Activated T-helper 1 cell treated with anti-CD3 and anti-CD28 coated beads, Interleukin-12 subunit alpha, Interleukin-12 subunit beta, Interleukin-2, Interleukin-4 antibody, amounts not matched to agents 30 ng/mL and 10 ng/mL and 1 ng/mL, durations not matched to agents 14 hours and 24 hours and 36 hours (primary cell): ENCODE measurements at regions not wholly inside any gene's neighbourhood (a gene's known extent, or its start where the extent isn't known, plus 50 kb on each side); places are given as distances from the start of the nearest gene placed in this dataset.
"Not testable (repeated sequence)": the region's sequence is repeated elsewhere in the genome, so short reads cannot be mapped to it uniquely, and the experiment has no call there.

Source experiments
- DNase-seq: peaks from one replicate; pipeline ENCODE4 v3.0.0; 2021; ENCODE audit warnings: low spot score
- H3K27ac Mint-ChIP-seq: one replicate; pipeline ENCODE4 v1.8.0; 2021; ENCODE audit warnings: mild to moderate bottlenecking, mixed read lengths
- H3K27me3 Mint-ChIP-seq: one replicate; pipeline ENCODE4 v1.8.0; 2022; ENCODE audit warnings: mild to moderate bottlenecking, moderate library complexity, mixed read lengths; ENCODE audit not compliant: insufficient read depth
- H3K36me3 Mint-ChIP-seq: one replicate; pipeline ENCODE4 v1.8.0; 2021; ENCODE audit warnings: low read depth, mixed read lengths
- H3K4me1 Mint-ChIP-seq: one replicate; pipeline ENCODE4 v1.8.0; 2021; ENCODE audit warnings: low read depth, mixed read lengths
- H3K4me3 Mint-ChIP-seq: one replicate; pipeline ENCODE4 v1.8.0; 2021; ENCODE audit warnings: mild to moderate bottlenecking, moderate library complexity, mixed read lengths
- H3K9me3 Mint-ChIP-seq: one replicate; pipeline ENCODE4 v1.8.0; 2021; ENCODE audit warnings: mixed read lengths
- intact Hi-C: fragments of 100-400 bp; cut with micrococcal nuclease; formaldehyde crosslinking; loops from one replicate; pipeline ENCODE4 v1.15.1; 2024

- Mint-ChIP-seq H3K36me3 (no peaks in the 10 kb centered on the region), H3K9me3 (peaks cover 5% of the 10 kb centered on the region)
Observed at GRCh38 chr20:59110607-59111006, 53.0 kb upstream of the ZNF831 start.

GRCh38 chr20:59105581-59105980, 58.0 kb upstream of the ZNF831 start:
- H3K4me1 Mint-ChIP-seq: peaks cover 12% of the 10 kb centered on the region
- no peaks in the 10 kb centered on the region for H3K9me3 Mint-ChIP-seq
- H3K27me3 Mint-ChIP-seq: peaks cover 8% of the 10 kb centered on the region
- H3K27ac Mint-ChIP-seq: no peak overlapping the region
- H3K4me3 Mint-ChIP-seq: no peak overlapping the region
- H3K36me3 Mint-ChIP-seq: peaks cover 5% of the 10 kb centered on the region
- intact Hi-C loops: no loop called here
- DNase-seq: no peak

More at GRCh38 chr20:59110607-59111006, 53.0 kb upstream of the ZNF831 start:
- DNase-seq: no peak
- H3K27ac Mint-ChIP-seq: no peak overlapping the region
- intact Hi-C loops: no loop called here
- peaks cover 9% of the 10 kb centered on the region for H3K27me3 Mint-ChIP-seq
- no peak overlapping the region for H3K4me3 Mint-ChIP-seq
- no peaks in the 10 kb centered on the region for H3K4me1 Mint-ChIP-seq

- intact Hi-C loops: no loop called here
- no peaks in the 10 kb centered on the region for H3K9me3 Mint-ChIP-seq
- peaks cover 8% of the 10 kb centered on the region for H3K27me3 Mint-ChIP-seq
- H3K27ac Mint-ChIP-seq: no peak overlapping the region
- DNase-seq: no peak
- H3K4me3 Mint-ChIP-seq: no peak overlapping the region
- peaks cover 5% of the 10 kb centered on the region for H3K36me3 Mint-ChIP-seq
- peaks cover 12% of the 10 kb centered on the region for H3K4me1 Mint-ChIP-seq
Observed at GRCh38 chr20:59104831-59105230, 58.8 kb upstream of the ZNF831 start.

- no peak overlapping the region for H3K27ac Mint-ChIP-seq
- peaks cover 7% of the 10 kb centered on the region for H3K27me3 Mint-ChIP-seq
- H3K36me3 Mint-ChIP-seq: peaks cover 5% of the 10 kb centered on the region
- intact Hi-C loops: loop anchor here (2.0 kb wide), 1 partner anchor 19 kb away; no protein-coding TSS in a partner anchor
- no peak for DNase-seq
- peaks cover 12% of the 10 kb centered on the region for H3K4me1 Mint-ChIP-seq
- H3K9me3 Mint-ChIP-seq: no peaks in the 10 kb centered on the region
- no peak overlapping the region for H3K4me3 Mint-ChIP-seq
Observed at GRCh38 chr20:59103573-59103972, 60.0 kb upstream of the ZNF831 start.

GRCh38 chr20:59102841-59103299, 60.3 kb upstream of the PRELID3B start:
- DNase-seq: no peak
- Mint-ChIP-seq H3K4me3 (no peak overlapping the region), H3K4me1 (peaks cover 12% of the 10 kb centered on the region), H3K9me3 (no peaks in the 10 kb centered on the region), H3K36me3 (peaks cover 5% of the 10 kb centered on the region), H3K27me3 (peaks cover 5% of the 10 kb centered on the region), H3K27ac (peak overlapping the region; percentile 10)
- intact Hi-C loops: loop anchor here (2.0 kb wide), 1 partner anchor 20 kb away; no protein-coding TSS in a partner anchor

- H3K9me3 Mint-ChIP-seq: no peaks in the 10 kb centered on the region
- intact Hi-C loops: loop anchor here (2.0 kb wide), 1 partner anchor 21 kb away; no protein-coding TSS in a partner anchor
Observed at GRCh38 chr20:59101961-59102360, 59.4 kb upstream of the PRELID3B start.

GRCh38 chr20:59099864-59100263, 57.3 kb upstream of the PRELID3B start:
- H3K4me3 Mint-ChIP-seq, H3K27me3 Mint-ChIP-seq, H3K36me3 Mint-ChIP-seq, intact Hi-C loops, DNase-seq, H3K9me3 Mint-ChIP-seq, H3K27ac Mint-ChIP-seq: not testable (repeated sequence)
- peaks cover 12% of the 10 kb centered on the region for H3K4me1 Mint-ChIP-seq

More at GRCh38 chr20:59101961-59102360, 59.4 kb upstream of the PRELID3B start:
- Mint-ChIP-seq H3K4me3 (no peak overlapping the region), H3K27ac (no peak overlapping the region), H3K36me3 (peaks cover 5% of the 10 kb centered on the region), H3K4me1 (peaks cover 12% of the 10 kb centered on the region), H3K27me3 (peaks cover 5% of the 10 kb centered on the region)
- no peak for DNase-seq

- Mint-ChIP-seq H3K27ac (no peak overlapping the region), H3K4me3 (no peak overlapping the region)
Observed at GRCh38 chr20:59095140-59095539, 52.6 kb upstream of the PRELID3B start.

GRCh38 chr20:59094576-59094975, 52.0 kb upstream of the PRELID3B start:
- DNase-seq: no peak
- H3K4me1 Mint-ChIP-seq: no peaks in the 10 kb centered on the region
- H3K4me3 Mint-ChIP-seq: no peak overlapping the region
- H3K36me3 Mint-ChIP-seq: no peaks in the 10 kb centered on the region
- H3K27me3 Mint-ChIP-seq: peaks cover 8% of the 10 kb centered on the region
- intact Hi-C loops: no loop called here
- no peaks in the 10 kb centered on the region for H3K9me3 Mint-ChIP-seq
- no peak overlapping the region for H3K27ac Mint-ChIP-seq

More at GRCh38 chr20:59095140-59095539, 52.6 kb upstream of the PRELID3B start:
- H3K27me3 Mint-ChIP-seq: peaks cover 6% of the 10 kb centered on the region
- no peak for DNase-seq
- H3K4me1 Mint-ChIP-seq: no peaks in the 10 kb centered on the region
- H3K9me3 Mint-ChIP-seq: no peaks in the 10 kb centered on the region
- intact Hi-C loops: no loop called here
- H3K36me3 Mint-ChIP-seq: no peaks in the 10 kb centered on the region
